Vagina (tissue), 2 donors: ENCODE measurements at regions not wholly inside any gene's neighbourhood (a gene's known extent, or its start where the extent isn't known, plus 50 kb on each side); places are given as distances from the start of the nearest gene placed in this dataset.

ENCODE experiments used
- DNase-seq, 2 donors: peaks; one replicate each; pipeline ENCODE4 v3.0.0-alpha.2; 2017; ENCODE audit errors: extremely low spot score in 2 of 2
- H3K27ac ChIP-seq: fragments of 200-600 bp; sonication (generic); one replicate; pipeline ENCODE4 v1.5.1; 2019
- H3K27me3 ChIP-seq: fragments of 200-600 bp; sonication (generic); one replicate; pipeline ENCODE4 v1.5.1; 2019
- H3K36me3 ChIP-seq, 2 donors: fragments of 200-600 bp; sonication (generic); one replicate each; pipeline ENCODE4 v1.5.1; 2017 to 2019
- H3K4me1 ChIP-seq: fragments of 200-600 bp; sonication (generic); one replicate; pipeline ENCODE4 v1.5.1; 2019
- H3K4me3 ChIP-seq, 2 donors: fragments of 200-600 bp; sonication (generic); 1 replicate in 1 of 2; 2 replicates in 1 of 2; pipeline ENCODE4 v1.5.1; 2016 to 2019
- H3K9me3 ChIP-seq: fragments of 200-600 bp; sonication (generic); one replicate; pipeline ENCODE4 v1.5.1; 2019
- CTCF ChIP-seq, 3 experiments: fragments of 450-650 bp in 2 of 3; fragments of 200-600 bp in 1 of 3; sonication (generic) in 1 of 3; IDR thresholded peaks; one replicate each; pipeline ENCODE4 v1.5.1; 2017 to 2019; ENCODE audit warnings: antibody characterized with exemption in 3 of 3, mild to moderate bottlenecking in 2 of 3, moderate library complexity in 2 of 3
- POLR2A ChIP-seq, 2 donors: fragments of 450-650 bp; IDR thresholded peaks; one replicate each; pipeline ENCODE4 v1.6.1; 2017; ENCODE audit warnings: antibody characterized with exemption in 2 of 2, mild to moderate bottlenecking in 2 of 2, moderate library complexity in 2 of 2
- POLR2AphosphoS5 ChIP-seq, 2 donors: sonication (generic); formaldehyde crosslinking; IDR thresholded peaks; one replicate each; pipeline ENCODE4 v1.9.0; 2017; ENCODE audit warnings: antibody characterized with exemption in 2 of 2, mild to moderate bottlenecking in 2 of 2, low read depth in 1 of 2; ENCODE audit not compliant: insufficient read depth in 1 of 2
- intact Hi-C: fragments of 100-400 bp; cut with DNase I; formaldehyde crosslinking; loops from one replicate; pipeline ENCODE4 v1.15.1; 2023

GRCh38 chr15:68491415-68492106 lies 59.6 kb upstream of the ITGA11 start:
- H3K4me3 ChIP-seq: no peak overlapping the region
- H3K27ac ChIP-seq: peak overlapping the region; percentile 50
- TF ChIP-seq POLR2AphosphoS5 (IDR thresholded peaks at IDR 0.05; ENCODE audit: insufficient read depth in 1 of 2, low read depth in 1 of 2): no peak
- TF ChIP-seq POLR2A (IDR thresholded peaks at IDR 0.05): no peak
- no peak for TF ChIP-seq CTCF (IDR thresholded peaks at IDR 0.05)
- peak in 1 of 2 donors; percentile 85 for DNase-seq
- no peaks in the 10 kb centered on the region for H3K36me3 ChIP-seq
- H3K9me3 ChIP-seq: no peaks in the 10 kb centered on the region
- H3K4me1 ChIP-seq: peaks cover 27% of the 10 kb centered on the region
- no peaks in the 10 kb centered on the region for H3K27me3 ChIP-seq
- intact Hi-C loops: no loop called here

- H3K4me1 ChIP-seq: peaks cover 15% of the 10 kb centered on the region
- peak in 1 of 2 donors; percentile 87 for DNase-seq
- H3K27me3 ChIP-seq: no peaks in the 10 kb centered on the region
- no peak overlapping the region for H3K4me3 ChIP-seq
- peak overlapping the region; percentile 50 for H3K27ac ChIP-seq
- intact Hi-C loops: no loop called here
- no peaks in the 10 kb centered on the region for H3K9me3 ChIP-seq
- H3K36me3 ChIP-seq: no peaks in the 10 kb centered on the region
- TF ChIP-seq CTCF (IDR thresholded peaks at IDR 0.05) (no peak), POLR2A (IDR thresholded peaks at IDR 0.05) (no peak)
Measured at GRCh38 chr15:68492855-68493254, 60.9 kb upstream of the ITGA11 start.

DNA sequence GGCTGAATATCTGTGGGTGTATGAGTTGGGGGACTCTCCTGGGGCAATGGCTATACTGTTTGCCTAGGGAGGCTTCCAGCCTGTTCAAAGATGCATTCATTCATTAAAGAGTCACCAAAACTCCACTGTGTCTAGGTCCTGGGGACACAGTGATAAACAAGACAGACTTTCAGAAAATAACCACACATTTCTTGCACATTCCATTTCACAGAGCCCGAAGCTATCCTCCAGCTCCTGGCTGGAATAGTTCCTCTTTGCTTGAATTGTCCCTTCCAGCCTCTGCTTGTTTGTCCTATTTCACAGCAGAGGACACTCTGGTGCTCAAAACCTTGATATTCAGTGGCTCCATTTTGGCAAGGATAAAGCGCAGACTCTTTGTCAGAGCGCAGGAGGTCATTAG lies 61.7 kb upstream of the ITGA11 start:
- Histone ChIP-seq H3K4me1 (peaks cover 10% of the 10 kb centered on the region), H3K36me3 (no peaks in the 10 kb centered on the region), H3K27me3 (no peaks in the 10 kb centered on the region), H3K4me3 (no peak overlapping the region), H3K27ac (peak overlapping the region; percentile 50), H3K9me3 (no peaks in the 10 kb centered on the region)
- DNase-seq: peak in 1 of 2 donors; percentile 34
- intact Hi-C loops: no loop called here
- TF ChIP-seq POLR2A (IDR thresholded peaks at IDR 0.05) (no peak), CTCF (IDR thresholded peaks at IDR 0.05) (no peak), POLR2AphosphoS5 (IDR thresholded peaks at IDR 0.05; ENCODE audit: insufficient read depth in 1 of 2, low read depth in 1 of 2) (no peak)

- peaks cover 10% of the 10 kb centered on the region for H3K4me1 ChIP-seq
- intact Hi-C loops: no loop called here
- H3K4me3 ChIP-seq: no peak overlapping the region
- H3K27ac ChIP-seq: no peak overlapping the region
- peak in 1 of 2 donors; percentile 16 for DNase-seq
- H3K9me3 ChIP-seq: no peaks in the 10 kb centered on the region
- no peaks in the 10 kb centered on the region for H3K36me3 ChIP-seq
- H3K27me3 ChIP-seq: no peaks in the 10 kb centered on the region
- TF ChIP-seq CTCF (IDR thresholded peaks at IDR 0.05) (no peak), POLR2AphosphoS5 (IDR thresholded peaks at IDR 0.05; ENCODE audit: insufficient read depth in 1 of 2, low read depth in 1 of 2) (no peak), POLR2A (IDR thresholded peaks at IDR 0.05) (no peak)
Measured at GRCh38 chr15:68494573-68495110, 62.7 kb upstream of the ITGA11 start.

GRCh38 chr15:68495221-68495950 lies 63.4 kb upstream of the ITGA11 start:
- no peak overlapping the region for H3K4me3 ChIP-seq
- H3K36me3 ChIP-seq: no peaks in the 10 kb centered on the region
- H3K27ac ChIP-seq: no peak overlapping the region
- H3K9me3 ChIP-seq: no peaks in the 10 kb centered on the region
- TF ChIP-seq POLR2A (IDR thresholded peaks at IDR 0.05) (no peak), POLR2AphosphoS5 (IDR thresholded peaks at IDR 0.05; ENCODE audit: insufficient read depth in 1 of 2, low read depth in 1 of 2) (no peak), CTCF (IDR thresholded peaks at IDR 0.05) (no peak)
- no peaks in the 10 kb centered on the region for H3K27me3 ChIP-seq
- H3K4me1 ChIP-seq: peaks cover 10% of the 10 kb centered on the region
- intact Hi-C loops: no loop called here
- DNase-seq: no peak
